H9 (cell line): ENCODE measurements at regions not wholly inside any gene's neighbourhood (a gene's known extent, or its start where the extent isn't known, plus 50 kb on each side); places are given as distances from the start of the nearest gene placed in this dataset.

ENCODE experiments used
- DNase-seq: peaks from one replicate; pipeline ENCODE4 v3.0.0-alpha.2; 2017
- H2AFZ ChIP-seq: one replicate; pipeline ENCODE4 v1.6.1; 2013; ENCODE audit warnings: mild to moderate bottlenecking, low read length, control low read depth, moderate library complexity
- H2AK5ac ChIP-seq: 2 replicates; pipeline ENCODE4 v1.6.1; 2013; ENCODE audit warnings: low read length, control low read depth, mixed read lengths; ENCODE audit not compliant: insufficient read length
- H2BK120ac ChIP-seq: one replicate; pipeline ENCODE4 v1.6.1; 2013; ENCODE audit warnings: low read depth, mild to moderate bottlenecking, low read length, control low read depth, inconsistent platforms; ENCODE audit not compliant: poor library complexity, severe bottlenecking
- H2BK12ac ChIP-seq: 2 replicates; pipeline ENCODE4 v1.6.1; 2013; ENCODE audit warnings: low read length, control low read depth, mixed read lengths, low read depth; ENCODE audit not compliant: insufficient read length
- H2BK15ac ChIP-seq: 2 replicates; pipeline ENCODE4 v1.6.1; 2013; ENCODE audit warnings: low read depth, low read length, control low read depth
- H2BK20ac ChIP-seq: one replicate; pipeline ENCODE4 v1.6.1; 2013; ENCODE audit warnings: low read depth, mild to moderate bottlenecking, low read length, control low read depth, inconsistent platforms; ENCODE audit not compliant: poor library complexity, severe bottlenecking
- H2BK5ac ChIP-seq: 2 replicates; pipeline ENCODE4 v1.6.1; 2013; ENCODE audit warnings: low read length, control low read depth, mixed read lengths; ENCODE audit not compliant: insufficient read length
- H3K14ac ChIP-seq: 2 replicates; pipeline ENCODE4 v1.6.1; 2013; ENCODE audit warnings: low read length, control low read depth; ENCODE audit not compliant: insufficient read depth
- H3K18ac ChIP-seq: 2 replicates; pipeline ENCODE4 v1.6.1; 2013; ENCODE audit warnings: low read depth, mild to moderate bottlenecking, mixed read lengths, low read length, control low read depth; ENCODE audit not compliant: insufficient read length
- H3K23ac ChIP-seq: 2 replicates; pipeline ENCODE4 v1.6.1; 2013; ENCODE audit warnings: low read length, control low read depth, mixed read lengths, low read depth; ENCODE audit not compliant: insufficient read length
- H3K23me2 ChIP-seq: 2 replicates; pipeline ENCODE4 v1.6.1; 2013; ENCODE audit warnings: low read depth, mild to moderate bottlenecking, mixed read lengths, low read length, control low read depth; ENCODE audit not compliant: insufficient read length, poor library complexity, severe bottlenecking
- H3K27ac ChIP-seq: 2 replicates; pipeline ENCODE4 v1.5.1; 2013; ENCODE audit warnings: low read length, control low read depth, mixed read lengths, low read depth; ENCODE audit not compliant: insufficient read length
- H3K27me3 ChIP-seq: 2 replicates; pipeline ENCODE4 v1.6.1; 2013; ENCODE audit warnings: low read length, control low read depth, inconsistent platforms; ENCODE audit not compliant: insufficient read depth
- H3K4ac ChIP-seq: 2 replicates; pipeline ENCODE4 v1.6.1; 2013; ENCODE audit warnings: low read depth, mild to moderate bottlenecking, control low read depth, inconsistent platforms, low read length, moderate library complexity
- H3K4me1 ChIP-seq: 2 replicates; pipeline ENCODE4 v1.6.1; 2013; ENCODE audit warnings: low read length, control low read depth, inconsistent platforms; ENCODE audit not compliant: insufficient read depth
- H3K4me2 ChIP-seq: 2 replicates; pipeline ENCODE4 v1.6.1; 2013; ENCODE audit warnings: low read length, control low read depth, mixed read lengths; ENCODE audit not compliant: insufficient read length, insufficient read depth
- H3K56ac ChIP-seq: 2 replicates; pipeline ENCODE4 v1.6.1; 2013; ENCODE audit warnings: low read depth, mild to moderate bottlenecking, mixed read lengths, low read length, control low read depth; ENCODE audit not compliant: insufficient read length
- H3K79me1 ChIP-seq: 2 replicates; pipeline ENCODE4 v1.6.1; 2013; ENCODE audit warnings: low read depth, mild to moderate bottlenecking, moderate library complexity, low read length, control low read depth, inconsistent platforms; ENCODE audit not compliant: insufficient read depth, poor library complexity, severe bottlenecking
- H3K79me2 ChIP-seq: 2 replicates; pipeline ENCODE4 v1.6.1; 2013; ENCODE audit warnings: low read length, control low read depth, inconsistent platforms; ENCODE audit not compliant: insufficient read depth
- H3K9ac ChIP-seq: 2 replicates; pipeline ENCODE4 v1.6.1; 2013; ENCODE audit warnings: low read length, control low read depth, mixed read lengths; ENCODE audit not compliant: insufficient read length; ENCODE audit errors: extremely low read depth
- H3K9me3 ChIP-seq: one replicate; pipeline ENCODE4 v1.6.1; 2013; ENCODE audit warnings: low read depth, low read length, inconsistent platforms; ENCODE audit not compliant: control insufficient read depth
- H3T11ph ChIP-seq: one replicate; pipeline ENCODE4 v1.6.1; 2013; ENCODE audit warnings: mild to moderate bottlenecking, low read length, control low read depth, inconsistent platforms
- H4K20me1 ChIP-seq: one replicate; pipeline ENCODE4 v1.6.1; 2013; ENCODE audit not compliant: control insufficient read depth, insufficient read length, insufficient read depth
- H4K5ac ChIP-seq: 2 replicates; pipeline ENCODE4 v1.6.1; 2013; ENCODE audit warnings: low read depth, mild to moderate bottlenecking, mixed read lengths, low read length, control low read depth; ENCODE audit not compliant: insufficient read length
- H4K8ac ChIP-seq: replicated peaks from 2 replicates; pipeline ENCODE4 v1.6.1; 2013; ENCODE audit warnings: low read length, control low read depth, mixed read lengths, low read depth; ENCODE audit not compliant: insufficient read length
- H4K91ac ChIP-seq: 2 replicates; pipeline ENCODE4 v1.6.1; 2013; ENCODE audit warnings: low read depth, mild to moderate bottlenecking, moderate library complexity, mixed read lengths, low read length, control low read depth; ENCODE audit not compliant: insufficient read length
- H3K27ac Mint-ChIP-seq, 3 experiments: 2 replicates in 2 of 3; 3 replicates in 1 of 3; pipeline ENCODE4 v1.8.0; 2020 to 2021; ENCODE audit warnings: mixed read lengths in 3 of 3, mild to moderate bottlenecking in 1 of 3, moderate library complexity in 1 of 3
- H3K27me3 Mint-ChIP-seq: 2 replicates; pipeline ENCODE4 v1.8.0; 2021; ENCODE audit warnings: low read depth, mild to moderate bottlenecking, moderate library complexity, mixed read lengths
- H3K36me3 Mint-ChIP-seq, 3 experiments: 2 replicates in 2 of 3; 3 replicates in 1 of 3; pipeline ENCODE4 v1.8.0; 2020 to 2021; ENCODE audit warnings: low read depth in 3 of 3, mixed read lengths in 3 of 3; ENCODE audit not compliant: insufficient read depth in 1 of 3
- H3K4me1 Mint-ChIP-seq, 2 experiments: 2 replicates each; pipeline ENCODE4 v1.8.0; 2020; ENCODE audit warnings: mixed read lengths in 2 of 2
- H3K4me3 Mint-ChIP-seq, 2 experiments: 2 replicates in 1 of 2; 3 replicates in 1 of 2; pipeline ENCODE4 v1.8.0; 2020 to 2021; ENCODE audit warnings: mild to moderate bottlenecking in 2 of 2, mixed read lengths in 2 of 2, moderate library complexity in 1 of 2
- H3K9me3 Mint-ChIP-seq, 2 experiments: 2 replicates in 1 of 2; 3 replicates in 1 of 2; pipeline ENCODE4 v1.8.0; 2020; ENCODE audit warnings: mild to moderate bottlenecking in 2 of 2, mixed read lengths in 2 of 2, moderate library complexity in 1 of 2
- WGBS: extraction: QIAGEN DNeasy Blood & Tissue Kit; methylation state at CpG from one replicate; pipeline ENCODE4 v1.1.7; 2013; ENCODE audit warnings: missing lambda C conversion rate, low lambda C conversion rate, mixed read lengths; ENCODE audit not compliant: insufficient read length; ENCODE audit errors: extremely low coverage; 5-methylcytosine and 5-hydroxymethylcytosine counted together
- TF ChIP-seq, protein P1 (sequence below): fragments of 200-600 bp; sonication (generic); conservative IDR thresholded peaks from 3 replicates; pipeline ENCODE4 v1.8.0; 2021; ENCODE audit warnings: antibody characterized with exemption, mild to moderate bottlenecking

DNA sequence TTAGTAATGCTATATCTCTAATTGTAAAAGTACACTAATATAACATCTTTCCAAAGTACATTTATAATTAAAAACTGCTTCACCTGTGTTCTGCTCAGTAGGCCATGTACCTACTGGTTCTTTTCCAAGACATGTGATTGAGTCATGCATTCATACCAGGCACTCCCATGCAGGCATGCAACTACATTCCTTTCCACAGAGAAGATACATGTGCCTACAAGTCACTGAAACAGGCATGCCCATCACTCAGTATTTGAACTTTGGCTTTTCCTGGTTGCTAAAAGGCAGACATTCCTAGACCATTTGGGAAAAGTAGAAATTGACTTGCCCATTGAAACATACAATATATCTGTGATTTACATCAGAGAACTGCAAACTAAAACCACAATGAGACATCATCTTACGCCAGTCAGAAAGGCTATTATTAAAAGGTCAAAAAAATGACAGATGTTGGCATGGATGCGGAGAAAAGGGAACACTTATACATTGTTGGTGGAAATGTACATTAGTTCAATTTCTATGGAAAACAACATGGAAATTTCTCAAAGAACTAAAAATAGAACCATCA is 148.3 kb upstream of the MOCS2 start:
- Histone ChIP-seq H2BK15ac (no peak overlapping the region), H2BK12ac (no peak overlapping the region), H4K5ac (no peak overlapping the region), H3K18ac (no peak overlapping the region), H3K14ac (no peak overlapping the region), H2AFZ (no peak overlapping the region), H3K23me2 (no peaks in the 10 kb centered on the region), H3K4ac (no peak overlapping the region), H3K4me1 (no peaks in the 10 kb centered on the region), H2BK20ac (no peak overlapping the region), H3T11ph (no peak overlapping the region), H4K8ac (no peak overlapping the region), H3K23ac (no peak overlapping the region), H2AK5ac (no peak overlapping the region), H3K9me3 (no peaks in the 10 kb centered on the region), H3K9ac (no peak overlapping the region), H3K56ac (no peak overlapping the region), H3K4me2 (no peak overlapping the region), H2BK120ac (no peak overlapping the region), H3K27me3 (no peaks in the 10 kb centered on the region), H4K91ac (no peak overlapping the region), H3K27ac (no peak overlapping the region), H4K20me1 (no peaks in the 10 kb centered on the region), H3K79me1 (no peaks in the 10 kb centered on the region), H2BK5ac (no peak overlapping the region), H3K79me2 (no peaks in the 10 kb centered on the region)
- Mint-ChIP-seq H3K36me3 (no peaks in the 10 kb centered on the region), H3K4me1 (no peaks in the 10 kb centered on the region), H3K27ac (no peak overlapping the region), H3K4me3 (no peak overlapping the region), H3K27me3 (no peaks in the 10 kb centered on the region), H3K9me3 (no peaks in the 10 kb centered on the region; a peak in 1 of 5 replicates)
- TF ChIP-seq, protein P1, sequence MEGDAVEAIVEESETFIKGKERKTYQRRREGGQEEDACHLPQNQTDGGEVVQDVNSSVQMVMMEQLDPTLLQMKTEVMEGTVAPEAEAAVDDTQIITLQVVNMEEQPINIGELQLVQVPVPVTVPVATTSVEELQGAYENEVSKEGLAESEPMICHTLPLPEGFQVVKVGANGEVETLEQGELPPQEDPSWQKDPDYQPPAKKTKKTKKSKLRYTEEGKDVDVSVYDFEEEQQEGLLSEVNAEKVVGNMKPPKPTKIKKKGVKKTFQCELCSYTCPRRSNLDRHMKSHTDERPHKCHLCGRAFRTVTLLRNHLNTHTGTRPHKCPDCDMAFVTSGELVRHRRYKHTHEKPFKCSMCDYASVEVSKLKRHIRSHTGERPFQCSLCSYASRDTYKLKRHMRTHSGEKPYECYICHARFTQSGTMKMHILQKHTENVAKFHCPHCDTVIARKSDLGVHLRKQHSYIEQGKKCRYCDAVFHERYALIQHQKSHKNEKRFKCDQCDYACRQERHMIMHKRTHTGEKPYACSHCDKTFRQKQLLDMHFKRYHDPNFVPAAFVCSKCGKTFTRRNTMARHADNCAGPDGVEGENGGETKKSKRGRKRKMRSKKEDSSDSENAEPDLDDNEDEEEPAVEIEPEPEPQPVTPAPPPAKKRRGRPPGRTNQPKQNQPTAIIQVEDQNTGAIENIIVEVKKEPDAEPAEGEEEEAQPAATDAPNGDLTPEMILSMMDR = no peak
- WGBS = no CpG with 5 or more reads among the region's 2 CpGs
- no peak for DNase-seq
